GM10248 (cell line): ENCODE measurements at regions not wholly inside any gene's neighbourhood (a gene's known extent, or its start where the extent isn't known, plus 50 kb on each side); places are given as distances from the start of the nearest gene placed in this dataset.
"Not testable (repeated sequence)": the region's sequence is repeated elsewhere in the genome, so short reads cannot be mapped to it uniquely, and the experiment has no call there.

Experiments used
- CTCF ChIA-PET: fragments of 300-600 bp; sonication (Branson Sonifier 250); formaldehyde crosslinking; extraction: SDS; loops from one replicate; lab custom pipeline; 2021; ENCODE audit warnings: antibody characterized with exemption; lab: Yijun Ruan, JAX
- POLR2A ChIA-PET: fragments of 350-650 bp; sonication (Branson Sonifier 250); formaldehyde crosslinking; extraction: SDS; loops from one replicate; lab custom pipeline; 2020; ENCODE audit warnings: antibody characterized with exemption; lab: Yijun Ruan, JAX
- DNase-seq: peaks from one replicate; pipeline ENCODE4 v3.0.0; 2012; ENCODE audit errors: extremely low spot score
- TF ChIP-seq, protein P1 (sequence below): IDR thresholded peaks from 2 replicates; pipeline ENCODE4 v1.5.1; 2012; ENCODE audit warnings: mild to moderate bottlenecking, low read depth; ENCODE audit errors: extremely low read depth, missing control alignments, control extremely low read depth

DNA sequence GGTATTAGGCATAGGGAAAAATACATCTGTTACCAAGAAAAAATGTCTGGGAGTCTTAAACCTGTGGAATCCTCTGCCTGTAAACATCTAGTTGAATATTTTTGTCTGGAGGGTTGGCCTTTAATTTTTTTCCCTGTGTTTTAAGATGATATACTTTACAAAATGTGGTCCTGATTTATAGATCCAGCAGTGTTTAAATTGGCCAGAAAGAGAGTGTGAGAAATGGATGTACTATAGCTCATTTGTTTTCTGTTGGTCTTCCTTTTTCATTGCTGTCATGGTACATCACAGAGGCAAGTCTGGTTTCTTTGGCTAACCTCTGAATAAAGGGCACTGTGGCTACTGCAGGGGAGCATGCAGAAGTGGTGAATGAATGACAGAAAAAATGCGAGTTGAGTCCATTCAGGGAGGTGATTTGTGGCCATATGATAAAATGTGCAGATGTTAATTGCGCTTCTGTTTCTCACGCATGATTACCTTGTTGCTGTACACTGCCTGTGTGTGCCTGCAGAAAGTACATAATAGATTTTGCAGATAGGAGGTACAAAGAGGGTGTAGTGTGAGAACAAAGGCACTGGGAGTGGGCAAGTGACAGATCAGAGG, 150.0 kb downstream of the NFKBIZ start:
- ChIA-PET CTCF (interaction anchor here (0.9 to 1.5 kb wide), 3 partner anchors 14 to 29 kb away, joined by 3 read pairs; no protein-coding TSS in a partner anchor), POLR2A (no interaction called here)
- TF ChIP-seq, protein P1, sequence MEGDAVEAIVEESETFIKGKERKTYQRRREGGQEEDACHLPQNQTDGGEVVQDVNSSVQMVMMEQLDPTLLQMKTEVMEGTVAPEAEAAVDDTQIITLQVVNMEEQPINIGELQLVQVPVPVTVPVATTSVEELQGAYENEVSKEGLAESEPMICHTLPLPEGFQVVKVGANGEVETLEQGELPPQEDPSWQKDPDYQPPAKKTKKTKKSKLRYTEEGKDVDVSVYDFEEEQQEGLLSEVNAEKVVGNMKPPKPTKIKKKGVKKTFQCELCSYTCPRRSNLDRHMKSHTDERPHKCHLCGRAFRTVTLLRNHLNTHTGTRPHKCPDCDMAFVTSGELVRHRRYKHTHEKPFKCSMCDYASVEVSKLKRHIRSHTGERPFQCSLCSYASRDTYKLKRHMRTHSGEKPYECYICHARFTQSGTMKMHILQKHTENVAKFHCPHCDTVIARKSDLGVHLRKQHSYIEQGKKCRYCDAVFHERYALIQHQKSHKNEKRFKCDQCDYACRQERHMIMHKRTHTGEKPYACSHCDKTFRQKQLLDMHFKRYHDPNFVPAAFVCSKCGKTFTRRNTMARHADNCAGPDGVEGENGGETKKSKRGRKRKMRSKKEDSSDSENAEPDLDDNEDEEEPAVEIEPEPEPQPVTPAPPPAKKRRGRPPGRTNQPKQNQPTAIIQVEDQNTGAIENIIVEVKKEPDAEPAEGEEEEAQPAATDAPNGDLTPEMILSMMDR = no peak
- DNase-seq = no peak

- TF ChIP-seq, protein P1 = no peak
- DNase-seq = no peak
- CTCF ChIA-PET = interaction anchor here (1.4 to 1.8 kb wide), 3 partner anchors 10 to 42 kb away, joined by 4 to 14 read pairs (median 4); no protein-coding TSS in a partner anchor
- POLR2A ChIA-PET = interaction anchor here (1.0 kb wide), 1 partner anchor 17 kb away, joined by 3 read pairs; no protein-coding TSS in a partner anchor
Measured at GRCh38 chr3:102000620-102001209, 151.4 kb downstream of the NFKBIZ start.

DNA sequence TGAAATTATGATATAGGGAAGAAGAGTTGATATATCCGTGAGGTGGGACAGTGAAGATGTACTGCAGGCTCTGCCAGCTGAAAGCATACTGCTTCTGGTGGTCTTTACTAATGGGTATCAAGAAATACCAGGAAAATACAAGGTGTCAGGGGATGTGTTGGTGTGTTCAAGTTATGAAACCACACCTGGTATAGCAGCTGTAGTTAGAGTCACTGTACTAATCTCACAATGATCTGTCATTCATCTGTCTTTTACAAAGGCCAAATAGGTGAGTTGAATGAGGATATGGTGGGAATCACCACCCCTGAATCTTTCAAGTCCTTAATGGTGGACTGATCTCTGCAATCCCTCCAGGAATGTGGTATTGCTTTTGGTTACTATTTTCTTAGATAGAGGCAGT, 152.7 kb downstream of the NFKBIZ start:
- ChIA-PET CTCF (interaction anchor here (0.6 to 1.8 kb wide), 4 partner anchors 11 to 199 kb away, joined by 3 to 14 read pairs (median 4); no protein-coding TSS in a partner anchor), POLR2A (no interaction called here)
- TF ChIP-seq, protein P1 = no peak
- no peak for DNase-seq

DNA sequence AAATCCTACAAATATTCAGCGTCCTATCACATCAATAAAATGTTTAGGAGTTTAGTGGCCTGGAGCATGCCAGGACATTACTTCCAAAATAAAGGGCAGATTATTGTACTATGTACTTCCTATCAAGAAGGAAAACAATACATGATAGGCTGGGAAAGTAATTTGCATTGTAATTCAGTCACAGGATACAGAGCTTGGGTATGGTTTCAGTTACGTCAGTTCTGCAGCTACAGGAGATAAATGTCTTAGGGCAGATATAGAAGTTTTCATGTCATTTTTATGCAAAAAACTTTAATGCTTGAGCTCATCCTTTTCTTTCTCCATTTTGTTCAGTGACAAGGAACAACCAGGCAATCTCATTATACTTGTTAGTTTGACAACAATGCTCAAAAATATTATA, 155.2 kb downstream of the NFKBIZ start:
- ChIA-PET POLR2A (no interaction called here), CTCF (interaction anchor here (1.5 to 1.7 kb wide), 3 partner anchors 8 to 13 kb away, joined by 6 to 7 read pairs (median 6); no protein-coding TSS in a partner anchor)
- no peak for DNase-seq
- TF ChIP-seq, protein P1 = no peak

GRCh38 chr3:102005551-102005950, 156.2 kb downstream of the NFKBIZ start:
- DNase-seq = no peak
- TF ChIP-seq, protein P1 = no peak
- ChIA-PET POLR2A (no interaction called here), CTCF (interaction anchor here (1.2 to 2.4 kb wide), 5 partner anchors 9 to 223 kb away, joined by 4 to 7 read pairs (median 6); no protein-coding TSS in a partner anchor)

DNA sequence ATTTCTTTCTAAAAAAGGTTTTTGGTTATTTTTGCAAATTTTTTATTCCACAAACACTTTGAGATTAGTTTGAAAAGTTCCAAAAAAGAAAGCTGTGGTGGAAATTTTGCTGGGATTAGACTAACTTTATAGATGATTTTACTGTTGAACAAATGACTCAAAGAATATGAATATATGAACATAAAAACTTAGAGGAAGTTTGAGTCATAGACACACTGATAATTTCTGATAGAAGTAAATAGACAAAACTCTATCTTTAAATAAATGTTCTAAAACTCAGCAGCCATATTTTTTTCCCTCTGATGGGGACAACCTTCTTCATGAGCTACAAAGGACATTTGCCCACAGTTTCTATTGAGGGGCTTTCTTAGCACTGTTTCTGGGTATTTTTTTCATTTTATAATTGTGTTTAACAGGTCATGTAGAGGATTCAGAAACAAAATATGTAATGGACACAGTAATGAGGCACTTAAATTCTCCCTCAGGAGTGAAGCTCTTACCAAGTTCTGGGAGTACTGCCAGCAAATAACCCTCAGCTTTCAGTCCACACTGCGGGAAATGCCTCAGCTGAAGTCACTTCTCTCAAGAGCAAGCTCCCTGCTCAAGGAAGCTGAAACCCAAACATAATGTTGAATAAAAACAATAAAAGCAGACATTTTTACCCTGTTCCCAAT, 157.6 kb downstream of the NFKBIZ start:
- ChIA-PET POLR2A (no interaction called here), CTCF (interaction anchor here (0.9 to 2.4 kb wide), 2 partner anchors 9 to 218 kb away, joined by 3 to 6 read pairs; no protein-coding TSS in a partner anchor)
- no peak for DNase-seq
- TF ChIP-seq, protein P1 = no peak

- POLR2A ChIA-PET, DNase-seq, CTCF ChIA-PET: not testable (repeated sequence)
Measured at GRCh38 chr3:102008436-102008835, 159.1 kb downstream of the NFKBIZ start.
